AG04450 (cell line): ENCODE measurements at regions not wholly inside any gene's neighbourhood (a gene's known extent, or its start where the extent isn't known, plus 50 kb on each side); places are given as distances from the start of the nearest gene placed in this dataset.

Experiments
- CTCF ChIA-PET: fragments of 300-600, 350-600 bp; formaldehyde crosslinking; extraction: SDS; loops from one replicate; lab custom pipeline; 2022; ENCODE audit warnings: antibody characterized with exemption, inconsistent platforms; lab: Charles Lee
- POLR2A ChIA-PET: fragments of 350-600 bp; formaldehyde crosslinking; extraction: SDS; loops from one replicate; lab custom pipeline; 2021; ENCODE audit warnings: antibody characterized with exemption, inconsistent platforms; lab: Yijun Ruan, JAX
- DNase-seq: peaks from one replicate; pipeline ENCODE4 v3.0.0-alpha.2; 2011; ENCODE audit warnings: low read depth, low spot score
- H3K27ac ChIP-seq: one replicate; pipeline ENCODE4 v1.5.1; 2012; ENCODE audit warnings: low read depth, low read length, control low read depth
- H3K27me3 ChIP-seq: one replicate; pipeline ENCODE4 v1.6.0; 2012; ENCODE audit warnings: low read length; ENCODE audit not compliant: control insufficient read depth, insufficient read depth
- H3K4me3 ChIP-seq: 2 replicates; pipeline ENCODE4 v1.5.1; 2011; ENCODE audit warnings: mild to moderate bottlenecking, low read depth, low read length, control low read depth
- H3K9me3 ChIP-seq: 2 replicates; pipeline ENCODE4 v1.5.1; 2012; ENCODE audit warnings: low read length; ENCODE audit not compliant: control insufficient read depth, insufficient read depth
- CTCF ChIP-seq: IDR thresholded peaks from 2 replicates; pipeline ENCODE4 v1.5.1; 2011; ENCODE audit warnings: low read depth, low read length, control low read depth, inconsistent platforms

- DNase-seq = no peak
- POLR2A ChIA-PET = no interaction called here
- Histone ChIP-seq H3K4me3 (no peak overlapping the region), H3K9me3 (no peaks in the 10 kb centered on the region; the same call in 1 of the 2 replicates), H3K27ac (no peak overlapping the region), H3K27me3 (no peaks in the 10 kb centered on the region)
- CTCF ChIA-PET = no interaction called here
- TF ChIP-seq CTCF = no peak
These were observed 92.5 kb downstream of the GASK1B start for GRCh38 chr4:158080354-158080753.

- DNase-seq = no peak
- H3K27me3 ChIP-seq = no peaks in the 10 kb centered on the region
- ChIA-PET POLR2A (no interaction called here), CTCF (no interaction called here)
- H3K4me3 ChIP-seq = no peak overlapping the region
- H3K27ac ChIP-seq = no peak overlapping the region
- TF ChIP-seq CTCF = no peak
- H3K9me3 ChIP-seq = no peaks in the 10 kb centered on the region; the same call in 1 of the 2 replicates
These were observed 93.2 kb downstream of the GASK1B start for GRCh38 chr4:158079661-158080060.

GRCh38 chr4:158077835-158078234, 95.0 kb downstream of the GASK1B start:
- TF ChIP-seq CTCF = no peak
- ChIA-PET POLR2A (no interaction called here), CTCF (no interaction called here)
- Histone ChIP-seq H3K9me3 (no peaks in the 10 kb centered on the region; the same call in 1 of the 2 replicates), H3K4me3 (no peak overlapping the region), H3K27me3 (no peaks in the 10 kb centered on the region), H3K27ac (no peak overlapping the region)
- DNase-seq = no peak

GRCh38 chr4:158074851-158075250, 98.0 kb downstream of the GASK1B start:
- H3K27ac ChIP-seq = no peak overlapping the region
- DNase-seq = no peak
- TF ChIP-seq CTCF = no peak
- H3K9me3 ChIP-seq = no peaks in the 10 kb centered on the region; the same call in 1 of the 2 replicates
- POLR2A ChIA-PET = no interaction called here
- no peak overlapping the region for H3K4me3 ChIP-seq
- no peaks in the 10 kb centered on the region for H3K27me3 ChIP-seq
- CTCF ChIA-PET = no interaction called here

- POLR2A ChIA-PET = no interaction called here
- H3K27ac ChIP-seq = no peak overlapping the region
These were observed 100.9 kb downstream of the GASK1B start for GRCh38 chr4:158071931-158072330.

More at GRCh38 chr4:158071931-158072330, 100.9 kb downstream of the GASK1B start:
- DNase-seq = no peak
- no peak overlapping the region for H3K4me3 ChIP-seq
- H3K27me3 ChIP-seq = no peaks in the 10 kb centered on the region
- H3K9me3 ChIP-seq = no peaks in the 10 kb centered on the region
- CTCF ChIA-PET = no interaction called here
- no peak for TF ChIP-seq CTCF
